ENCODE measurements at regions not wholly inside any gene's neighbourhood (a gene's known extent, or its start where the extent isn't known, plus 50 kb on each side); places are given as distances from the start of the nearest gene placed in this dataset.
"Not testable (repeated sequence)": the region's sequence is repeated elsewhere in the genome, so short reads cannot be mapped to it uniquely, and the experiment has no call there.

DNA sequence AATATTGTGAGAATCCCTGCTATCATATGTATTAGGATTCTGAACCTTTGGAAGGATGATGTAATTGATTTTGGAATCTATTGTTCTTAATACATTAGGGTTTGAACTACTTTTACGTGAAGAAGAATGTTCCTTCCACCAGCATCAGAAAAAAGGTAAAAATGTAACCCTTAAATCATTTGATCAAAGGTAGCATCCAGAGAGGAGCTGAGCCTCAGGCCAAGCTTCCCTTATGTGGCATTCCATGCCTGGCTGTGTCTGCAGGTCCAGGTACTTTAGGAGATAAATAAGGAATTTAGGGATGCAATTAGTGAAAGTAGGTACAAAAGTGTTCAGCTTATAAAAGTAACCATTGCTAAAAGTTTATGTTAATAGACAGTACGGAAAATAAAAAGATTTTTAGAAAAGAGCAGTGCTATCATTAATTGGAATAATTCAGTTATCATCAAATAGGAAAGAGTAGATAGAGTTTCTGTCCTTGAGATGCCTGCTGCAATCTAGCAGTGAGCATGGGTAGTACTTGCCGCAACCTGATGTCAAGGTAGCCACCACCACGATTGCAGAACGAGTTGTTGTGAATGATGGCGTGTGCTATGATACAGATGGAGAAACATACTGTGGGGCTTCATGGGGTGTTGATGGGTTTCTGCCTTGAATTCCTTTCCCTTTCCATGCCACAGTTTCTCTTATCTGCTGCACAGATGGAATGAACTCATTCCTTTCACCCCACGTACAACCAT is 228.8 kb downstream of the GATA3 start:
- no peak for DNase-seq (ENCODE audit: low spot score)

DNA sequence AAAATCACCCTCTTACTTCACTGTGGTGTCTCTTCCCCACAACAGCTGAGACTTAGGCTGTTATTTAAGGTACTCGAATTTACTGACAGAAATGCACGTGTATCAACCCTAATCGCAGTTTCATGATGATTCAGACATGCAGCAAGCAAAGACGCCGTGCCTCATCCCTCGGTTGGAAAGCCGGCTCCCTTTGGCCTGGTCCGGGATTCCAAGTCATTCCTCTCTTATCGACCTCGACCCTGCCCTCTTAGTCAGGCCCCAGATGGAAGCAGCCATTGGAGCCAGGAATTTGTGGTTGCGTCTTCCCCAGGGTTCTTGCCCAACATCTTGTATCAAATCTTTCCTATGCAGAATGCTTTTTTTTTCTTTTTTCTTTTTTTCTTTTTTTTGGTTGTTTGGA is 229.5 kb downstream of the GATA3 start:
- DNase-seq (ENCODE audit: low spot score), result no peak

DNA sequence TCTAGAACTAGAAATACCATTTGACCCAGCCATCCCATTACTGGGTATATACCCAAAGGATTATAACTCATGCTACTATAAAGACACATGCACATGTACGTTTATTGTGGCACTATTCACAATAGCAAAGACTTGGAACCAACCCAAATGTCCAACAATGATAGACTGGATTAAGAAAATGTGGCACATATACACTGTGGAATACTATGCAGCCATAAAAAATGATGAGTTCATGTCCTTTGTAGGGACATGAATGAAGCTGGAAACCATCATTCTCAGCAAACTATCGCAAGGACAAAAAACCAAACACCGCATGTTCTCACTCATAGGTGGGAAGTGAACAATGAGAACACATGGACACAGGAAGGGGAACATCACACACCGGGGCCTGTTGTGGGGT is 231.5 kb downstream of the GATA3 start:
- not testable (repeated sequence) for DNase-seq (ENCODE audit: low spot score)

DNA sequence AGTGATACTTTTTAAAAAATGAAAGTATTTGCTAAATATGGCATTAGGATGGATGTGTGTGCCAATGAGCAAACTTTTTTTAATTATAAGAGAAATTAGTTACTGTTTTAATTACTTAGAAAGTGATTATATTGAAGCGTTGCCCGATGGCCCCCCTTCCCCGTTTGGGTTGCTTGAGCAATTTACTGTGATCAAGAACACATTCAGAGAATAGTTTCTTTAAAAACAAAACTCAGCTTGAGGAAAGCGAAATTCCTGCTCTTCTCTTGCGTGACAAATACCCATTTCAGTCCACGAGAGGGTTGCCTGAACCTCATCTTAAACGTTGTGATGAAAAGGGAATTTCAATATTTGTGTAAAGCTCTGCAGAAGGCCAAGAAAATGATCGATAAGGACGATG is 234.1 kb downstream of the GATA3 start:
- DNase-seq (ENCODE audit: low spot score), result no peak

DNA sequence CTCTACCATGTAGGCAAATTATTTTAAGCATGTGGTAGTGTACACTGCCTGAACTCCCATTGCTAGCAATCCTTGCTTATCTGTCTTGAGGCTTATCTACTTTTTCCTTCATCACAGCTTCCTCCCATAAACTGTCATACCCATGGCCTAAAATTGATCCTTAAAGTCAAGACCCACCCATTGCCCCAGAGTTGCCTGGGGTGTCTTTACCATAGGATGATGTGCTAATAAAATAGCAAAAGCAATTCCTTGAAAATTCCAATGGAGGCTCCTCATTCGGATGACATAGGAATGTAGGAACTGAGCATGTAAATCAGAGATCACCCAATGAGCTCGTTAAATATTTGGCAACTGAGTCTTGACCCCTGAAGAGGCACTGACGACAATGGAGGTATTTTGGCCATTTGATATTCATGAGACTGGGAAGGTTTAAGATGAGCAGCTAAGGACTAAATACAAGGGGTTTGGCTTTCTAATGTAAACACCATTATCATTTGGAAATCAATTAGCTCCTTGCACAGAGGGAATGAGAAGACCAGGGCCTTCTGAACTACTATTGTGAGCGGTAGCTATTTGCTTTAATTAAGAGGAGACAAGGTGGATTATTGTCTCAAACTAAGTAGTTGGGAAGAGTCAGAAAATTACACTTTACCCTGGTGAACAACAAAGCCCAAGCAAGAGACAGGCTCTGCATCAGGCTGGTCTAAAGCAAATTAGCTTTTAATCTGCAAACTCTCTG is 234.9 kb downstream of the GATA3 start:
- no peak for DNase-seq (ENCODE audit: low spot score)

DNA sequence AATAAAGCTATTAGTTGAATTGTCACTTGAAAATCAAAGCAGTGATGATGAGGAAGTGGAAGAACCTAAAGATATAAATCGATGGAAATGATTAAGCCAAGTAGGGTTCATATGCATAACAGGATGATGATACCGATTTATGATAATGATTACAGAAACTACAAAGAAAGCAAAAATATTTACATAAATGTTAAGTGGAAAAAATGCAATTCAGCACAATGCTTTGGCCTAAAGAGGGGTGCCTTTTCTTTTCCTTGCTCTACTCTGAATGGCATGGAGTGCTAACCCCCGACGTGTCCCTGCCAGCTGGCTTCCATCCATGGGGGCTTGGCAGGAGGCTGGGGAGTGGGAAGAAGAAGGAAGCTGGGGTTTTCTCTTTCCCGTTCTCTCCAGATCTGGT is 240.3 kb downstream of the GATA3 start:
- DNase-seq (ENCODE audit: low spot score), result no peak

DNA sequence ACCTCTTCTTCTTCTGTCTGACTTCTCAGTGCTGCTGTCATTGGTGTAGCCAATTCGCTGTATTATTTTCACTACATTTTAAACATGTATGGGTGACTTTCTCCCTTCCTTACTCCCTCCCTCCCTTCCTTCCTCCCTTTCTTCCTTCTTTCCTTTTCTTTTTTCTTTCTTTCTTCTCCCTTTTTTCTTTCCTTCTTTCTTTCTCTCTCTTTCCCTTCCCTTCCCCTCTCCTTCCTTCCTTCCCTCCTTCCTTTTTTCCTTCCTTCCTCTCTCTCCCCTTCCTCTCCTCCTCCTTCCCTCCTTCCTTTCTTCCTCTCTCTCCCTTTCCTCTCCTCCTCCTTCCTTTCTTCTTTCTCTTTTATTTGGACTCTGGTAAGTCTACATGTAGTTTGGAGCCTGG is 240.8 kb downstream of the GATA3 start:
- no peak for DNase-seq (ENCODE audit: low spot score)

DNA sequence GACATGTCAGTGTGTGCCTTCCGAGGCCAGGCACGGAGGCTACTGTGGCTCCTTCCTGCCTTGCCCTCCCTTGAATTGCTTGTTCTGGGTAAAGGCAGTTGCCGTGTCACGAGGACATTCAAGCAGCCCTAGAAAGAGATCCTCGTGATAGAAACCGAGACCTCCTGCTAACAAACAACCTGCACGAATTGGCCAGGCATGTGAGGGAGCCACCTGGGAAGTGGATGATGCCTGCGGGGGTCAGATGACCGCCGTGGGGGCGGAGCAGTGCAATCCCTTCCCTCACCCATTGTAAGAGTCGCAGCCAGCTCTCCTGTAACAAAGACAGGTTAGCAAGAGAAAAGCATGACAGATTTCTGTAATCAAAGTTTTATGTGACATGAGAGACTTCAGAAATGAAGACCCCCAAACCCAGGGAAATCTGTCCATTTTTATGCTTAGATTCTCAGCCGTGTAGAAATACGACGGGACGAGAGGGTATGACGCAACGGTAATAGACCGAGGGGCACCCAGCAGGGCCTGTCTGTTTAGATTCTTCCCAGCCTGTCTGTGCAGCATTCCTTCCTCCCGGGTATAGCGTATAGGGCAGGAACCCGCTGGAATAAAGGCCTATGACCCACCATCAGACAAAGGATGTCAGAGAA is 241.7 kb downstream of the GATA3 start:
- no peak for DNase-seq (ENCODE audit: low spot score)

DNA sequence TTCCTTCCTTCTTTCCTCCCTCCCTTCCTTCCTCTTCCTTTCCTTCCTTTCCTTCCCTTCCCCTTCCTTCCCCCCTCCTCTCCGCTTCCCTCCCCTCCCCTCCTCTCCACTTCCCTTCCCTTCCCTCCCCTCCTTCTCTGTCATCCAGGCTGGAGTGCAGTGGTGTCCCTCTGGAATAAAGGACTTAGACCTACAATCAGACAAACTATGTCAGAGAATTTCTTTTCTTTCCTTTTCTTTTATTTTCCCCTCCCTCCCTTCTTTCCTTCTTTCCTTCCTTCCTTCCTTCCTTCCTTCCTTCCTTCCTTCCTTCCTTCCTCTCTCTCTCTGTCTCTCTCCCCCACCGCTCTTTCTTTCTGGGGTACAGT is 242.2 kb downstream of the GATA3 start:
- no peak for DNase-seq (ENCODE audit: low spot score)

DNA sequence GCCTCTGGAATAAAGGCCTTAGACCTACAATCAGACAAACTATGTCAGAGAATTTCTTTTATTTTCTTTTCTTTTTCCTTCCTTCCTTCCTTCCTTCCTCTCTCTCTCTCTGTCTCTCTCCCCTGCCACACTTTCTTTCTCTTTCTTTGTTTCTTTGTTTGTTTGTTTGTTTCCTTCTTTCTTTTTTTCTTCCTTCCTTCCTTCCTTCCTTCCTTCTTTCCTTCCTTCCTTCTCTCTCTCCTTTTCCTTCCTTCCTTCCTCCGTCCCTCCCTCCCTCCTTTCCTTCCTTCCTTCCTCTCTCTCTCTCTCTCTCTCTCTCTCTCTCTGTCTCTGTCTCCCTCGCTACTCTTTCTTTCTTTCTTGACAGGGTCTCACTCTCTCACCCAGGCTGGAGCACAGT is 242.6 kb downstream of the GATA3 start:
- DNase-seq (ENCODE audit: low spot score), result no peak

DNA sequence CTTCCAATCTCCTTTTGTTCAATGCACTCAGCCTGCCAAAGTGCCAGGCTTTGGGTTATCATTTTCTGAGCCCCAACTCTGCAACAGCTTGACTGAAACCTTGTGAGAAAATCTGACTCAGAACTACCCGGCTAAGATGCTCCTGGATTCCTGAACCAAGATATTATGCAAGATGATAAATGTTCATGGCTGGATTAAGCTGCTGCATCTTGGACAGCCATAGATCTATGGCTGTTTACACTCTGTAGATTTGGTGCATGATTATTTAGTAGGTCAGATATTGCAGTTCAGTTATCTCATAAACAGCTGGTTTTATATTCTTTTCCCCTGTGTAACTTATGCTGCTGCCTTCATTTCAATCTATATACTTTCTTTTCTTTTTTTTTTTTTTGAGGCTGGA is 243.5 kb downstream of the GATA3 start:
- no peak for DNase-seq (ENCODE audit: low spot score)

DNA sequence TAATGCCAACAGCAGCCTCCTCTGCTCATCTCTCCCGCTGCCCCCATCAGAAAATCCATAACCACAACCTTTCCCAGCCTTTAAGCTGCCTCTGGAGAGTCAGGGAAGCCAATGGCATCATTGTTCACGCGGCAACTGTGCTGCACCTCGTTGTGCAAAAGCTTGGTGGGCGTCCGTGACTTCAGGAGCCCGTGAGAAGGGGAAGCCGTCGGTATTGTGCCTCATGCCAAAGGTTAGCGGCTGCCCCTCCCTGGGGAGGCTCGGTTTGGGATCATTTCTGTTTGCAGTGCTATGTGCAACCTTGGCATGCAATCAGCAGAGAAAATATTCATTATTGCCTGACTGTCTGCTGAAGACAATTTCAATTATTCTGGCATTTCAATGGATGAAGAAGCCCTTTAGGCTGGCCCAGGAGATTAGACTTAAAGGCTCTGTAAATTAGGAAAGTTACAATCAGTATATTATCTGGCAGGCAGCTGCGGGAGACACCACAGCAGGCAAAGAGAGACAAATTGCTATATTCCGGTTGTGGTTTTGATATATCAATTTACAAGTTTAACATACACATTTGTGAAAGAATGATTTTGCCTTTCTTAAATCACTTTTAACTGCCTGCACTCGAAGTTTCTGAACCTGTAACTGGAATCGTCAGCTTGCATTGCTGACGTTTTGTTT is 244.5 kb downstream of the GATA3 start:
- DNase-seq (ENCODE audit: low spot score), result no peak

DNA sequence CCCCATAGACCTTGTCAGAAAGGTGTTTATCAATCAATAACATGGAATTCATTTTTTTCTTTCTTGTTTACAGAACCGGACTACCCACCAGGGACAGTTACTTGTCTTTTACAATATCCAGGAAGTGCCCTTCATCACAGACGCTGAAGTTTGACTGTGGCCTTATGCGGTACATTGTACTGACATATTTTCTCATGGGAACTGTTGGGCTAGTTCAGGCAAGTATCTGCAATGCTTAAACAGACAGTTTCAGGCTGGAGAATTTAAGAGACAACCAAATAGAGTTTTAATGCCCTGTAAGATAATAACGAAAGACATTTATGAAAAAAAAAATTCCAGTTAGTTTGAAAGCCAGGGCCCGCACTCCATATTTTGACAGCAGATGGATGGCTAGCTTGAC is 246.4 kb downstream of the GATA3 start:
- no peak for DNase-seq (ENCODE audit: low spot score)

DNA sequence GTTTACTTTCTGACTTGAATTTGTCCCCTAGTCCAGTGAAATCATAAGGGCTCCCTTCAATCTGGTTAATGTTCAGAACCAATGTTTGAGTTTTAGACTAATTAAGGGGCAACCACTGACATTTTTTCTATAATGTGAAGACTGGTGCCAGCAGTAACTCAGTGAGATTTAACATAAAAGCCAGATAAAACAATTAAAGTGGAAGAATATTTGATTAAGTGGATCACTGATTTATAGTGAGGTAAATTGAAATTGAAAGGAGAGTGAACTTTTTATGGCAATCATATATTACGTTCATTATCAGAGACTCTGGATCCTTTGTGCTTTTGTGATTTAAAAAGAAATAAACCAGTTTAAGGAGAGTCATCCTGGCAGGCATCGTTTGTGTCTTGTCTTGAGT is 246.8 kb downstream of the GATA3 start:
- DNase-seq (ENCODE audit: low spot score), result no peak

DNA sequence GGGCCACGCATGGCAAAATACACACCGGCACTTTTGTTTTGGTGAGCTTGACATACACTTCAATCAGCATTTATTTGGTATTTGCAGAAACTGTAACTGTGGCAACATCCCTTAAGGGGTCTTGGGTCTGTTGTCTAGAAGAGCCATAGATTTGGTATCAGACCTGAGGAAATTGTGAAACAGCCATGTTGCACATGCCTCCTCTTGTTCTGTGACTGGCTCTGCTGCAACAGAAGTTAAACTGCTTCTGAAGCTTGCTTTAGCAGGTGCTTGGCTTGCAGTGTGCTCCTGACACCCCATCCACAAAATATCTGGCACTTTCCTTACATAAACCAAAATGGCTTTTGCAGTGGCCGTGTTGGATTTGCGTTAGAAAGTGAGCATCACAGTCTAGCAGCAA is 247.3 kb downstream of the GATA3 start:
- no peak for DNase-seq (ENCODE audit: low spot score)

DNA sequence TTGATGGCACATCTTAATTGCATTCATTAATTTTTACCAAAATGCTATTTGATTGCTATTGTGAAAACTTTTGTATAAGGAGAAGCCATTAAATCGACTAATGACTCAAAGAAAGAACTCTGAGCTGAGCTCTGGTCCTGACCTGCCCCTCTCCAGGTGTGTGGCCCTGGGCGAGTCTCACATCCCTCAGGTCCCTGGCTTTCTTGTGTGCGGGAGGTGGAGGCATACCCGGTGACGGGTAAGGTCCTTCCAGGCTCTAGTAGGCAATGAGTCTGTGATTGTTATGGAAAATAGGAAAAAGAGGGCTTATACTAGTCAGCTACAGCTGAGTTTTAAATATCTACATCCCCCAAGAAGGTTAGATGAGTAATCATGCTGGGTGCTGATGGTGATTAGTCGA is 248.1 kb downstream of the GATA3 start:
- DNase-seq (ENCODE audit: low spot score), result no peak

DNA sequence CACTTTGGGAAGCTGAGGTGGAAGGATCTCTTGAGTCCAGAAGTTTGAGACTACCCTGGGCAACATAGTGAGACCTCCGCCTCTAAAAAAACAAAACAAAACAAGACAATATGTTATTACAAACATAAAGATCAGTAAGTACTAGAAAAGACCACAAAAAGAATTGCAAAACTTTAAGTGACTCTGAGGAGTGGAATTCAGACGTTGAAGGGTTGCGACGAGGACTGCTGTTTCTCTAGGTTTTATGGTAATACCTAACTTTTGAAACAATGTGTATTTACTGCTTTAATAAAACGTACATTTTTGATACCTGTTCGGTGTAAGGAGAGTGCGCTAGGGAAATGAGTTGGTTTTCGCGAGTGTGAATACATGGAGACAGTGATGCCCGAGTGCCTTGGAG is 250.4 kb downstream of the GATA3 start:
- no peak for DNase-seq (ENCODE audit: low spot score)

DNA sequence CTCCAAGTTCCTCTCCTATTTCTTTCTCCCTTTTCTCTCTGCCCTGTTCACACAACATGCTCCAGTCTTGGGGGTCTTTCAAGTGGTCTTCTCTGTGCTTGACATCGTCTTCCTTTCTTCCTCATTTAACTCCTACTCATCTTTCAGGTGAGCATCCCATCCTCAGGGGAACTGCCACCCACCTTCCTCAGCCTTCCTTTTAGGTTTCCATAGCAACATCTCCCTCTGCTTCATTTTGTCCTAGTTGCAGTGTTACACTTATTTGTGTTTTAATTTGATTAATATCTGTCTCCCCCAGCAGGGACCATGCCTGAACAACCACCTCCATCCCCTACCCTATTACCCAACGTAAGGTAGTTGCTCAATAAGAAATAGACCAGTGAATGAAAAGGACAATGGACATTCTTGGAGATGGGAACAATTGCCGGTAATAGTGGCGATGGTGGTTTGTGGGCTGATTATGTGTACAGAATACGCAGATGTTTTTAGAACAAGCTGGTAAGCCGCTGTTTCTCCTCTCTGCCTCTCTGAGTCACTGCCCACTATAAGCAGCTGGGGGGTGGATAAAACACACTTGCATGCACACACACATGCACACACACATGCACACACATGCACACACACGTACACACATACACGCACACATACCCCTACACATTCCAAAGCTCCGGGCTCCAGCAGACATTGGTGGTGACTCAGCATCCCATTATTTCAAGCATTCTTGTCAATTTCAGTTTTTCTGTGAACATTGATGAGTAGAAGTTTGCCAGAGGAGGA is 251.6 kb downstream of the GATA3 start:
- DNase-seq (ENCODE audit: low spot score), result no peak

DNA sequence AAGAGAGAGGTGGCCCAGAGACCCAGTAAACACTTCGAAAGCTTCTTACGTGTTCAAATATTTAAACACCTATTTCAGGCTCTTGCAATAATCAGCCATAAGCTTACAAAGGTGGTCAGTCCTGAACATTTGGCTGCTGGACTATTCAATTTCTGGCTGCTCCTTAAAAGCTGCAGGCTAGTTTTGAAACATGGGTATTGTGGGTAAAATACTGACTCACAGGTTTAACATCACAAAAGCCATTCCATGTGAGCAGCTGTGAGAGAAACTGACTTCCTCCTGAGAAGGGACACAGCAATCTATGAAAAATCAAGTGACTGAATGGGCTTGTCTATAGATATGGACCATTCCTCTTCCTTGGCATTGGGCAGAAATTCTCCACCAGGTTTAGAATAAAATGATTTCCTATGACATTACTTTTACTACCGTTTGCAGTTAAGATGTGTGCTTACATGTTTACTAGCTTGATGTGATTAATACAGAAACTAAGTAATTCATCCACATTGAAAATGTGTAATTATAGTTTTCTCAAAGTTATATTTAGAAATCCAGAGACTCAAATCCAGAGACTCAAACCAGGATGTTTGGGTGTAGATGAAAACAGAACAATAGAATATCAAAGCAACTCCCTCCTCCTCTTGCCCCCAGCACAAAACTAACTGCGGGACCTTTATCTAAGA is 252.3 kb downstream of the GATA3 start:
- no peak for DNase-seq (ENCODE audit: low spot score)

DNA sequence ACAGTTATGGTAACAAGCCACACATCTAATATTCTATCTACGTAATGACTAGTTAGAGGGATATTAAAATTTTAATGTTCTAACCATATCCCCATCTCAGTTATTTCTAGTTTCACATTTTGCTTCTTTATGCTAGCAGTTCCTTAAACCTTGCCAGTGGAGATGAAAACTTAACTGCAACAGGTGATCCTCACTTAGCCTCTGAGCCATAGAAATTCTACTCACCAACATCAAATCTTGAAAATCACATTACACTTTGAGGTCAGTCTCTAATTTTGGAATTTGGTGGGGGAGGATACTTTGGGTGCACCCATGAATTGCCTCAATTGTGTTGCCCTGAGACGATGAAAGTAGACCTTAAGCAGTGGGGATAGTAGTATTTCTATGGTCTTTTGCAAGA is 256.4 kb downstream of the GATA3 start:
- no peak for DNase-seq (ENCODE audit: low spot score)

DNA sequence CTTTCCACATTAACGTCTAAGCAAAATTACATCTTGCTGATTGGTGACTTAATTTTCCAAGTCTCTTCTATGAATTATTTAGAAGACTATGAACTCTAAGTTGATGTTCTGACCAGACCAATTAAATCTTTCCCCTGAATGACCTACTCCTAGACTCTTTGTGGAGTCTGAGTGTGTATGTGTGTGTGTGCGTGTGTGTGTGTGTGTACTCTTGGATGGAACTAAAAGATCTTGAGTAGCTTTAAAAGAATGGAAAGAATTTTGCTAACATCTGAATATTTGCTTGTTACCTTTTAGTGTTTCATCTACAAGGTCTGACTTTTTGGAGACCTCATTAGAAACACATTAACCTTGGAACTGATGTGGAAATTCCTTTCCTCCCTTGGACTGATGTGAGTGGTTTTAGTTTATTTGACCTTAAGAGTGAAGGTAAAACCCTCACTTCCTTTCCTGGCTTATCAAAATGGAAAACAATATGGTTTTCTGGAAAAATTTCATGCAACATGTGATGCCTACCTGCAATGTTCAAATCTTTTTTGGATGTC is 257.1 kb downstream of the GATA3 start:
- no peak for DNase-seq (ENCODE audit: low spot score)

All from D341Med (cell line).